ENCODE measurements at regions not wholly inside any gene's neighbourhood (a gene's known extent, or its start where the extent isn't known, plus 50 kb on each side); places are given as distances from the start of the nearest gene placed in this dataset.
A peak's percentile ranks its signal among the peaks of the same experiment; 100 is the strongest.

GRCh38 chr4:159592898-159593556 lies 490.1 kb downstream of the RAPGEF2 start:
- CTCF ChIA-PET, result no interaction called here

More at GRCh38 chr4:159592898-159593556, 490.1 kb downstream of the RAPGEF2 start:
- Mint-ChIP-seq H3K4me1 (peaks cover 71% of the 10 kb centered on the region), H3K27me3 (ENCODE audit: low read depth) (no peaks in the 10 kb centered on the region), H3K9me3 (peaks cover 2% of the 10 kb centered on the region; the same call in 1 of the 2 replicates), H3K27ac (peak overlapping the region; percentile 86), H3K36me3 (0 out of 2 replicates have a peak, but pooled peaks cover 2% of the 10 kb centered on the region), H3K4me3 (no peak overlapping the region; the same call in 1 of the 2 replicates)
- ATAC-seq (peak; percentile 64), DNase-seq (ENCODE audit: low spot score) (no peak)
- TF ChIP-seq ATF1 (CRISPR knock-in tag; IDR thresholded peaks at IDR 0.05), result no peak
- no peak for TF ChIP-seq ZNF416 (CRISPR knock-in tag; IDR thresholded peaks at IDR 0.05)
- no peak for TF ChIP-seq CREB1 (CRISPR knock-in tag; IDR thresholded peaks at IDR 0.05)
- no peak for TF ChIP-seq E2F4 (CRISPR knock-in tag; IDR thresholded peaks at IDR 0.05; ENCODE audit: borderline replicate concordance, low read depth)
- no peak for TF ChIP-seq HMGXB4 (CRISPR knock-in tag; IDR thresholded peaks at IDR 0.05)
- no peak for TF ChIP-seq ATF2 (CRISPR knock-in tag; IDR thresholded peaks at IDR 0.05; ENCODE audit: borderline replicate concordance, low read depth)
- TF ChIP-seq ARID4B (CRISPR knock-in tag; IDR thresholded peaks at IDR 0.05; ENCODE audit: borderline replicate concordance), result no peak
- no peak for TF ChIP-seq IRF1 (CRISPR knock-in tag; IDR thresholded peaks at IDR 0.05)
- no peak for TF ChIP-seq ELF4 (CRISPR knock-in tag; IDR thresholded peaks at IDR 0.05; ENCODE audit: low read depth)
- TF ChIP-seq ZBTB21 (CRISPR knock-in tag; IDR thresholded peaks at IDR 0.05; ENCODE audit: borderline replicate concordance), result no peak
- TF ChIP-seq TP53 (CRISPR knock-in tag; IDR thresholded peaks at IDR 0.05), result no peak
- no peak for TF ChIP-seq FOXK1 (CRISPR knock-in tag; IDR thresholded peaks at IDR 0.05)
- POLR2A ChIA-PET, result interaction anchor here (1.2 kb wide), 1 partner anchor 1135 kb away, joined by 3 read pairs; no protein-coding TSS in a partner anchor

Data from WTC11 (cell line).